ENCODE measurements at regions not wholly inside any gene's neighbourhood (a gene's known extent, or its start where the extent isn't known, plus 50 kb on each side); places are given as distances from the start of the nearest gene placed in this dataset.
"Not testable (repeated sequence)": the region's sequence is repeated elsewhere in the genome, so short reads cannot be mapped to it uniquely, and the experiment has no call there.

DNA sequence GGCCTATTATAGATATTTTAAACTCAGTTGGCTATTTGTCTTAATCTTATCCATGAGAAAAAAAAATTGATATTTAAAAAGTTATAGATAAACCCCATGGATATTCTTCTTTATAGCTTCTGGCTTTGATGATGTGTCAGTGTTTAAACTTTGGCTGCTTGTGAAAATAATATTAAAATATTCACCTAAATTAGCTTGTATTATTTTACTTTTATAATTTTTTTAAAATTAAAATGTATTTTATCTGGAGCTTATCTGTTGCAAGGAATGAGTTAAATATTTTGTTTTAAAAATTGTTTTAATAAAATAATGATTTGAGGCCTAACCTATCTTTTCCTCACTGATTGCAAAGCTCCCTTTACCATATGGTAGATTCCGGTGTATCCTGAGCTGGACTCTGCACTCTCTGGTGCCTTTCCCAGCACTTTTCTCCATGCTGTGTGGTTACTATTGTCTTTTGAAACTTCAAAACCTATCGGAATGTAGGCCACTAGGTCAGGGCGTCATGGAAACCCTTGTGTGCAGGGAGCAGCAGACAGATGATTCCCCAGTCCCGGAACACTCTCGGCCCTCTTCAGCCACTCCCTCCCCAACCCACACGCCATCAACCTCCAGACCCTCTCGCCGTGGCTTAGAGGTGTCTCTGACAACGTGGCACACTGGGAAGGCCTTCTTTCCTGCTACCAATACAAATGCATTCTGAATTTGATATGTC lies 252.3 kb upstream of the ATP10A start:
- Histone ChIP-seq H3K27ac (no peak overlapping the region), H3K9me3 (replicated peaks) (no peaks in the 10 kb centered on the region), H3K36me3 (no peaks in the 10 kb centered on the region), H3K27me3 (no peaks in the 10 kb centered on the region), H3K4me1 (no peaks in the 10 kb centered on the region), H3K4me3 (no peak overlapping the region)
- no peak for DNase-seq

- not testable (repeated sequence) for H3K4me1 ChIP-seq; H3K9me3 ChIP-seq (replicated peaks); H3K27me3 ChIP-seq; DNase-seq; H3K36me3 ChIP-seq; H3K27ac ChIP-seq; H3K4me3 ChIP-seq
Measured at GRCh38 chr15:26114128-26114527, 251.0 kb upstream of the ATP10A start.

DNA sequence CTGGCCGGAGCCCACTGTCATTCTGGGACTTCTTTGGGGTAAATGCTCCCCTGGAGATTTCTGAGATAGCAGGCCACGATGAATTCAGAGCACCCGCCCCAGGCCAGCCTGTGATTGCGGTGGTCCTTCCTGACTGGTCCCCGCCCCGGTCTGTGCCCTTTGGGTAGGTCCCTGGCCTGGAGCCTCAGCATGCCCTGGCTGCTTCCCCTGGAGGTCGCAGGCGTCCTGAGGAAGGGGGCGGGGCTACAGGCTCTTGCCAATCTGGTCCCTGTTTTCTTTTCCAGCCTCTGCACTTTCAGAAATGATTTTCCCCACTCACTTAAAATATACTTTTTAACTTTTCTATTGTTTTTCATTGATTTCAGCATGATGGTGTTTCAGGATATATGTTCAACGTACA lies 250.2 kb upstream of the ATP10A start:
- H3K9me3 ChIP-seq (replicated peaks) = no peaks in the 10 kb centered on the region
- no peaks in the 10 kb centered on the region for H3K27me3 ChIP-seq
- no peaks in the 10 kb centered on the region for H3K36me3 ChIP-seq
- no peaks in the 10 kb centered on the region for H3K4me1 ChIP-seq
- no peak for DNase-seq
- H3K4me3 ChIP-seq = no peak overlapping the region
- no peak overlapping the region for H3K27ac ChIP-seq

DNA sequence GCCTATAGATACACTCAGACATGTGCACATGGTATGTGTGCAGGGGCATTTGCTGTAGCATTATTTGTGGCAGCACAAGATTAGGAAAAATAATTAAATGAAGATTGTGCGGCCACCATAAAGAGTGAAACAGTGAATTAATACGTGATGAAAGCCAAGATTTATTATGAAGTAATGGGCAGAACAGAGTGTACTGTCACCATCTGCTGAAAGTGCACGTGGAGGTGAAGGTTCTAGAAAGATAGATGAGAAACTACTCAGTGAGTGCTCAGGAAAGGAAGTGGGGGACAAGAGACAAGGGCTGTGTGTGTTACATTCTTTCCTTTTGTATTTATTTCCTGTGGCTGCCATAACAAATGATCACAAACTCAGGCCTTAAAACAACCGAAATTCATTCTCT lies 246.1 kb upstream of the ATP10A start:
- Histone ChIP-seq H3K27ac (no peak overlapping the region), H3K27me3 (no peaks in the 10 kb centered on the region)
- no peak for DNase-seq

GRCh38 chr15:26106556-26106955 lies 243.4 kb upstream of the ATP10A start:
- Histone ChIP-seq H3K9me3 (replicated peaks) (no peaks in the 10 kb centered on the region), H3K4me3 (no peak overlapping the region), H3K4me1 (no peaks in the 10 kb centered on the region), H3K27me3 (no peaks in the 10 kb centered on the region), H3K36me3 (no peaks in the 10 kb centered on the region), H3K27ac (no peak overlapping the region)
- no peak for DNase-seq

More for the DNA sequence above, 246.1 kb upstream of the ATP10A start:
- H3K9me3 ChIP-seq (replicated peaks) = no peaks in the 10 kb centered on the region
- H3K4me1 ChIP-seq = no peaks in the 10 kb centered on the region
- H3K36me3 ChIP-seq = no peaks in the 10 kb centered on the region
- no peak overlapping the region for H3K4me3 ChIP-seq

- H3K9me3 ChIP-seq (replicated peaks) = no peaks in the 10 kb centered on the region
- DNase-seq = no peak
- H3K27ac ChIP-seq = no peak overlapping the region
- no peaks in the 10 kb centered on the region for H3K27me3 ChIP-seq
- no peaks in the 10 kb centered on the region for H3K4me1 ChIP-seq
- no peaks in the 10 kb centered on the region for H3K36me3 ChIP-seq
- no peak overlapping the region for H3K4me3 ChIP-seq
Measured at GRCh38 chr15:26103002-26103404, 239.9 kb upstream of the ATP10A start.

- no peaks in the 10 kb centered on the region for H3K36me3 ChIP-seq
- no peaks in the 10 kb centered on the region for H3K9me3 ChIP-seq (replicated peaks)
- H3K4me1 ChIP-seq = no peaks in the 10 kb centered on the region
- DNase-seq = no peak
- H3K4me3 ChIP-seq = no peak overlapping the region
- H3K27ac ChIP-seq = no peak overlapping the region
- no peaks in the 10 kb centered on the region for H3K27me3 ChIP-seq
Measured at GRCh38 chr15:26102365-26102764, 239.2 kb upstream of the ATP10A start.

GRCh38 chr15:26101443-26101842 lies 238.3 kb upstream of the ATP10A start:
- Histone ChIP-seq H3K36me3 (no peaks in the 10 kb centered on the region), H3K9me3 (replicated peaks) (no peaks in the 10 kb centered on the region), H3K27me3 (no peaks in the 10 kb centered on the region), H3K4me3 (no peak overlapping the region), H3K27ac (no peak overlapping the region), H3K4me1 (no peaks in the 10 kb centered on the region)
- no peak for DNase-seq

DNA sequence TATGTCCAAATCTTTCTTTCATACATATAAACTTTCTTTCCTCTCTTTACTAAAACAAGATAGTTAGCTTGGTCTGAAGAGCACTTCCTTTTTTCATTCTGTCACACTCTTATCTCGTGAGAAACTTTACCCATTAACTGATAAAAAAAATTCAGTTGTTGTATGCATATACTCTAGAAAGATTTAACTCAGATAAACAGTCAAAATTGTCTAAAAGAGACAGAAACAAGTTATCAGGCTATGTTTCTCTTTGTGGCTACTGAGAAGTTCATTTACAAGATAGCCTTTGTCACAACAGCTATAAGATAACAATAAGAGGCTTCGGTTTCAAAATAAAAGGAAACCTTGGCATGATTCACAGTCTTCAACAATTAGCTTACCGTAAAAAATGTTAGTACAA lies 235.7 kb upstream of the ATP10A start:
- H3K27me3 ChIP-seq = no peaks in the 10 kb centered on the region
- H3K36me3 ChIP-seq = no peaks in the 10 kb centered on the region
- H3K9me3 ChIP-seq (replicated peaks) = no peaks in the 10 kb centered on the region
- no peak overlapping the region for H3K27ac ChIP-seq
- H3K4me1 ChIP-seq = no peaks in the 10 kb centered on the region
- H3K4me3 ChIP-seq = no peak overlapping the region
- no peak for DNase-seq

GRCh38 chr15:26097216-26097615 lies 234.1 kb upstream of the ATP10A start:
- H3K27ac ChIP-seq = no peak overlapping the region
- no peaks in the 10 kb centered on the region for H3K36me3 ChIP-seq
- H3K9me3 ChIP-seq (replicated peaks) = no peaks in the 10 kb centered on the region
- no peaks in the 10 kb centered on the region for H3K4me1 ChIP-seq
- no peaks in the 10 kb centered on the region for H3K27me3 ChIP-seq
- no peak for DNase-seq
- no peak overlapping the region for H3K4me3 ChIP-seq

DNA sequence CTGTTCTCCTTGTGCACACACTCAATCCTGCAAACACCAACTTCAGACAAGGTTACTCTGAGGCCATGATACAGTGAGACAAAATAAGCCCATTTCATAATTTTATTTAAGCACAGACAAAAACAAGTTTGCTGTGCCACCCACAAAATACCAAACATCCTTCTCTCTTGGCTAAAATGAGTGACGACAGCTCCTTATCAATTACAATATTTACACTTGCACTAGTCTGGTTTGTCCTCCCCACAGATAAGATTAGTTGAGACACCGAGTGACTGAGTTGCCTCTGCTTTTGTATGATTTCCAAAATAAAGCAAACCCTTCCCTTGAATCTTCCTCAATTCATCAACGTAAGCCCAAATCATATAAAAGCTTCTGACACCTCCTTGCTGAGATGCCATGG lies 233.5 kb upstream of the ATP10A start:
- no peaks in the 10 kb centered on the region for H3K9me3 ChIP-seq (replicated peaks)
- no peak overlapping the region for H3K4me3 ChIP-seq
- DNase-seq = no peak
- H3K36me3 ChIP-seq = no peaks in the 10 kb centered on the region
- H3K4me1 ChIP-seq = no peaks in the 10 kb centered on the region
- no peak overlapping the region for H3K27ac ChIP-seq
- H3K27me3 ChIP-seq = no peaks in the 10 kb centered on the region

DNA sequence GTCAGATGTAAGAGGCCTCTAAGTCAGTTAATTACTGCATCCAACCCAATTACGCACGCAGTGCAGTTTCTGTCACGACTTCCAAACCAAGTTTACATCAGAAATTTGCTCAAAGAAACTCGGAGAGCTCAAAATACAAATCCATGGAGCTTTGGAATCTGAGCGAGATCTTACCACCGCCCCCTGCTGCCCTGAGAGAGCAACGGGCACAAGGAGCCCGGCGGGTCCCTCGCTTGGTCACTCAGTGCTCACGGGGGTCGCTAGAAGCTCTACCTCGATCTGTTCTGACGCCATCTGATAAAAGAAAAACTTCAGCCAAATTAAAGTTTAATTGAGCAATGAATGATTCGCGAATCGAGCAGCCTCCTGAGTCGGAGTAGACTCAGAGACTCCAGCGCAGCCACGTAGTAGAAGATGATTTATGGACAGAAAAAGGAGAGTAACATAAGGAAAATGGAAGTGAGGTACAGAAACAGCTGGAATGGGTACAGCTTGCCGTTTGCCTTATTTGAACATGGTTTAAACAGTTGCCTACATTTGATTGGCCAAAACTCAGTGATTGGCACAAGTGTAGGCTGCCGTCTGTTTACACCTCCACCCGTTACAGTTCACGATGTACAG lies 232.7 kb upstream of the ATP10A start:
- Histone ChIP-seq H3K4me3 (no peak overlapping the region), H3K36me3 (no peaks in the 10 kb centered on the region), H3K4me1 (no peaks in the 10 kb centered on the region), H3K27me3 (no peaks in the 10 kb centered on the region), H3K27ac (no peak overlapping the region), H3K9me3 (replicated peaks) (no peaks in the 10 kb centered on the region)
- DNase-seq = no peak

GRCh38 chr15:26091184-26091583 lies 228.1 kb upstream of the ATP10A start:
- H3K4me1 ChIP-seq = no peaks in the 10 kb centered on the region
- DNase-seq = no peak
- H3K4me3 ChIP-seq = no peak overlapping the region
- no peaks in the 10 kb centered on the region for H3K36me3 ChIP-seq
- no peak overlapping the region for H3K27ac ChIP-seq
- H3K27me3 ChIP-seq = no peaks in the 10 kb centered on the region
- H3K9me3 ChIP-seq (replicated peaks) = no peaks in the 10 kb centered on the region

- H3K27ac ChIP-seq = no peak overlapping the region
- H3K4me3 ChIP-seq = no peak overlapping the region
Measured at GRCh38 chr15:26087881-26088280, 224.8 kb upstream of the ATP10A start.

DNA sequence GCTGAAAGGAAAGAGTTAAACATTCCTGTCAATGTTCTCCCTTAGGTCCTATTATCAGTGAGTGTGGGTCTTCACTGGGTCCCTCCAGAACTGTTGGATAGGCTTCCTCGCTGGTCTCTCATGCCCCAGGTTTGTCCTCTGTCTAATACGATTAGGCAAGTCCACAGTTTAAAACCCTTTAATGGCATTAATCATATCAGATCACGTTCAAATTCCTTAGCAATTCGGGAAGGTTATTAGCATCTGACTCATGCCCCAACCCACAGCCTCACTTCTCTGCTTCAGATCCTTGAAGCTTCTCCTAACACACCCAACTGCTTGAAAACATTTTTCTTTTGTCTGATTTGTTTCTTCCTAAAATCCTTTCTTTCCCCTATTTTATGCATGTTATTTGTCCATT lies 224.3 kb upstream of the ATP10A start:
- Histone ChIP-seq H3K27me3 (no peaks in the 10 kb centered on the region), H3K27ac (no peak overlapping the region), H3K4me3 (no peak overlapping the region), H3K36me3 (no peaks in the 10 kb centered on the region), H3K4me1 (no peaks in the 10 kb centered on the region), H3K9me3 (replicated peaks) (no peaks in the 10 kb centered on the region)
- DNase-seq = no peak

More at GRCh38 chr15:26087881-26088280, 224.8 kb upstream of the ATP10A start:
- H3K4me1 ChIP-seq = no peaks in the 10 kb centered on the region
- H3K36me3 ChIP-seq = no peaks in the 10 kb centered on the region
- no peak for DNase-seq
- H3K27me3 ChIP-seq = no peaks in the 10 kb centered on the region
- no peaks in the 10 kb centered on the region for H3K9me3 ChIP-seq (replicated peaks)

- Histone ChIP-seq H3K27me3 (no peaks in the 10 kb centered on the region), H3K27ac (no peak overlapping the region)
- DNase-seq = no peak
Measured at GRCh38 chr15:26084771-26085170, 221.6 kb upstream of the ATP10A start.

More at GRCh38 chr15:26084771-26085170, 221.6 kb upstream of the ATP10A start:
- Histone ChIP-seq H3K36me3 (no peaks in the 10 kb centered on the region), H3K4me3 (no peak overlapping the region), H3K4me1 (no peaks in the 10 kb centered on the region), H3K9me3 (replicated peaks) (no peaks in the 10 kb centered on the region)
